ENCODE measurements at regions not wholly inside any gene's neighbourhood (a gene's known extent, or its start where the extent isn't known, plus 50 kb on each side); places are given as distances from the start of the nearest gene placed in this dataset.

GRCh38 chrX:137236837-137237236 lies 203.0 kb upstream of the GPR101 start:
- no peak for DNase-seq
- H3K9me3 ChIP-seq = no peaks in the 10 kb centered on the region
- no peak for ATAC-seq
- intact Hi-C loops (cut with DNase I, micrococcal nuclease) = no loop called here
- no peak for TF ChIP-seq CTCF (IDR thresholded peaks at IDR 0.05)
- H3K4me3 ChIP-seq = no peak overlapping the region
- no peaks in the 10 kb centered on the region for H3K4me1 ChIP-seq (ENCODE audit: low read depth)
- H3K36me3 ChIP-seq (ENCODE audit: low read depth) = no peaks in the 10 kb centered on the region

GRCh38 chrX:137234651-137235402 lies 201.0 kb upstream of the GPR101 start:
- ATAC-seq = no peak

GRCh38 chrX:137233478-137233877 lies 199.7 kb upstream of the GPR101 start:
- ATAC-seq (no peak), DNase-seq (no peak)
- no peak overlapping the region for H3K4me3 ChIP-seq
- intact Hi-C loops (cut with DNase I, micrococcal nuclease) = no loop called here
- H3K9me3 ChIP-seq = no peaks in the 10 kb centered on the region
- no peaks in the 10 kb centered on the region for H3K4me1 ChIP-seq (ENCODE audit: low read depth)
- H3K36me3 ChIP-seq (ENCODE audit: low read depth) = no peaks in the 10 kb centered on the region
- no peak for TF ChIP-seq CTCF (IDR thresholded peaks at IDR 0.05)

More at GRCh38 chrX:137234651-137235402, 201.0 kb upstream of the GPR101 start:
- Histone ChIP-seq H3K4me1 (ENCODE audit: low read depth) (no peaks in the 10 kb centered on the region), H3K9me3 (no peaks in the 10 kb centered on the region), H3K36me3 (ENCODE audit: low read depth) (no peaks in the 10 kb centered on the region), H3K4me3 (no peak overlapping the region)
- intact Hi-C loops (cut with DNase I, micrococcal nuclease) = no loop called here
- DNase-seq = no peak
- no peak for TF ChIP-seq CTCF (IDR thresholded peaks at IDR 0.05)

GRCh38 chrX:137227151-137227550 lies 193.4 kb upstream of the GPR101 start:
- no peak for TF ChIP-seq CTCF (IDR thresholded peaks at IDR 0.05)
- no peaks in the 10 kb centered on the region for H3K36me3 ChIP-seq (ENCODE audit: low read depth)
- no peak for DNase-seq
- no peaks in the 10 kb centered on the region for H3K4me1 ChIP-seq (ENCODE audit: low read depth)
- intact Hi-C loops (cut with DNase I, micrococcal nuclease) = no loop called here
- no peak for ATAC-seq
- H3K4me3 ChIP-seq = no peak overlapping the region
- no peaks in the 10 kb centered on the region for H3K9me3 ChIP-seq

GRCh38 chrX:137215467-137215866 lies 181.7 kb upstream of the GPR101 start:
- H3K36me3 ChIP-seq (ENCODE audit: low read depth) = no peaks in the 10 kb centered on the region
- DNase-seq (no peak), ATAC-seq (no peak)
- no peaks in the 10 kb centered on the region for H3K4me1 ChIP-seq (ENCODE audit: low read depth)
- no peak overlapping the region for H3K4me3 ChIP-seq
- intact Hi-C loops (cut with DNase I, micrococcal nuclease) = no loop called here
- TF ChIP-seq CTCF (IDR thresholded peaks at IDR 0.05) = no peak
- no peaks in the 10 kb centered on the region for H3K9me3 ChIP-seq
